NCI-H226 (cell line): ENCODE measurements at regions not wholly inside any gene's neighbourhood (a gene's known extent, or its start where the extent isn't known, plus 50 kb on each side); places are given as distances from the start of the nearest gene placed in this dataset.
"Not testable (repeated sequence)": the region's sequence is repeated elsewhere in the genome, so short reads cannot be mapped to it uniquely, and the experiment has no call there.

Experiments
- DNase-seq: peaks from one replicate; pipeline ENCODE4 v3.0.0-alpha.2; 2015

DNA sequence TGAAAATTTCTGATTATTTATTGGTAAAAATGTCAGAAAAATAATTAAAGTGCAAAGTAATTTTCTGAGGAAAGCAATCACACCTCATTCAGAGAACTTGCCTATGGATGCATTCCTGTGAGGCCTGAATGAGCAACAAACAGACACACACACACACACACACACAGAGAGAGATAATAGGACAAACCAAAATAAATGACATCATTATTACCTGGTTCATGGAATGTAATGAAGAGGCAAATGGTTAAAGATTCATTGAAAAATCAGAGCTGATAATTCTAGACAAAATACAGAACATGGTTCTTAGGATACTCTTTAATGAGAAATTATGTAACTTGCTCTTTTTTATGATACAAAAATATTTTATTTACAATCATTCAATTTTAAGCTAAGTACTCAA, 490.6 kb upstream of the POU3F2 start:
- no peak for DNase-seq

DNA sequence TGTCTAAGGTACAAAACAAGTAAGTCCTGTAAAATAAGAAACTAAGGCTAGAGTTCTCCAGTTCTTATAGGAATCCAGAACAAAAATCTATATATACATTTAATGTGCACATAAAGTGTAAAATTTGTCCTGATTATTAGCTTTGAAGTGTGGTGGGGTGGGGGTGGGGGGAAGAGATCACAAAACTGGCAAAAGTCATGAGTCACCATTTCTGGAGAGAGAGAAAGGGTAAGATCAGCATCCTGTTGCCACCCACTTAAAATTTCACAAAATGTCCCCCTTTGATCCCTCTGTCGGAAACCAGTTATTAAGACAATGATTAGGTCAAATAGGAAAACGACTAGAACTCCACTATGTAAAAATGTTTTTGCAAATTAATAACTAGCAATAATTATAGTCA, 482.0 kb upstream of the POU3F2 start:
- no peak for DNase-seq

DNA sequence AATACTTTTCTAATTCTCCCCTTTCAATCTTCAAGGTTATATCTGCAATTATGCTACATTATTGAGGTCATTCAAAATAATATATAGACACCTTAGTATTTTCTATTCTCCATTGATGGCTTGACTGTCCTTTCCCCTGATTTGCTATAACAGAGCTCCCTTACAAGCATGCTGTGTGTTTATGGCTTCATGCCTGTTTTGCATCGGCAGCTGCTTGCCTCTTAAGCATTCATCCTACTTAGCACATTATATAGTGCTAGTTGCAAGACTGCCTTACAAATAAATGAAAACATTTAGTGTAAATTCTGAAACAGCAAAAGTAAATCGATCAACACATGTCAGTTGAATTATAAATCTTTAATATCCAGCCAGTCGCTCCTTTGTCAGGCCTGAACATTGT, 476.2 kb upstream of the POU3F2 start:
- no peak for DNase-seq

DNA sequence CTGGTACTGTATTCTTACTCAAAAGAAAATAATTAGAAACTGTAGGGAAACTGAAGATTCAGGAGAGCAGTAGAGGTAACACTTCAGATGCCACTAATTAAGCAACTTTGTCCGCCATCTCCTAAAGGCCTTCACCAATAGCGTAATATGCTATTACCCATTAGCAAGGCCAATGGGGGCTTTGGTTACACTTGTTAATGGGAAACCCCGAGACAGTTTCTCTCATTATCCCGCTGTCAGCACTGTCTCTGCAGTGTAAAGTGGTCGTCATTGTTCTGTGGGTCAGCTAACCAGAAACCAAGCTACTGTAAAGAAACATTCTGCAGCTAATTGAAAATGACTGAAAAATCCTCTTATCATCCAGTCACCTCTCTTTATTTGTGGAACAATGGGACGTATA, 468.0 kb upstream of the POU3F2 start:
- DNase-seq, result no peak

- DNase-seq, result no peak
Observed at GRCh38 chr6:98380589-98380988, 453.8 kb upstream of the POU3F2 start.

DNA sequence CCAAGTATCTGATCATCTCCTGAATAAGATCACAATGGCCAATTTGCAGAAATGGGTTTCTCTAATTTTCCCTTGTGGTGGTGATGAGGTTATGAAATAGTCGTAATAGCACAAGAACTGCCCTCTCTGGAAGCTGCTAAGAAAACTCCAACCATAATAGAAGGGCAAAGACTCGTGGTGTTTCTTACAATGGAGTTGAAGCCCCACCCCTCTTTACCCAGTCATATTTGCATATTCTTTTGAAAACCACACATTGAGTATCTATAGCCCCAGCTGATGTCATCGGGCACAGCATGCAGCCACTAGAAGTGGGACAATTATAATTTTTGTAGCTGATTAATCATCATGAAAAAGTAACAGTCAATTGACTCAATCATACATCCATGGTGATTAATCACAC, 452.1 kb upstream of the POU3F2 start:
- DNase-seq, result no peak

- no peak for DNase-seq
Observed at GRCh38 chr6:98384334-98384733, 450.0 kb upstream of the POU3F2 start.

DNA sequence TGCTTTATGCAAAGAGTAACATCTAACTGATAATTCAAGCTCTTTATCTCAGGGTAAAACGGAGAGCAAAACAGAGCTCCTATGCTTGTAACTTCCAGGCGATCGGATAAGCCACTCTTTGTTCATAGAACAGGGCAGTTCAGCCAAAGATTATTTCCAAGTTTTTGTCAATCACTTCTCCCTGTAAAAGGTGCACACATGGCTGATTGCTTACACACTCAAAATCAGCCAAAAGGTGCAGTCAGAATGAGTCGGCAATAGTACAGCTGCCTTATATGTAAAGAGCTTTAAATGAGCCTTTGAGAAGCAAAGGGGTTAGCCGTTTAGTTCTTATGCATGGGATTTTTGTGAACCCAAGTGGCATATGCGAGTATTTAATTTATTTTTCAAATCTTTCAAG, 449.6 kb upstream of the POU3F2 start:
- no peak for DNase-seq

- no peak for DNase-seq
Observed at GRCh38 chr6:98395610-98396166, 438.7 kb upstream of the POU3F2 start.

- no peak for DNase-seq
Observed at GRCh38 chr6:98416027-98416426, 418.3 kb upstream of the POU3F2 start.

GRCh38 chr6:98416497-98417158, 417.7 kb upstream of the POU3F2 start:
- DNase-seq, result not testable (repeated sequence)

GRCh38 chr6:98433325-98434056, 400.9 kb upstream of the POU3F2 start:
- DNase-seq, result no peak

GRCh38 chr6:98443633-98444032, 390.7 kb upstream of the POU3F2 start:
- no peak for DNase-seq

DNA sequence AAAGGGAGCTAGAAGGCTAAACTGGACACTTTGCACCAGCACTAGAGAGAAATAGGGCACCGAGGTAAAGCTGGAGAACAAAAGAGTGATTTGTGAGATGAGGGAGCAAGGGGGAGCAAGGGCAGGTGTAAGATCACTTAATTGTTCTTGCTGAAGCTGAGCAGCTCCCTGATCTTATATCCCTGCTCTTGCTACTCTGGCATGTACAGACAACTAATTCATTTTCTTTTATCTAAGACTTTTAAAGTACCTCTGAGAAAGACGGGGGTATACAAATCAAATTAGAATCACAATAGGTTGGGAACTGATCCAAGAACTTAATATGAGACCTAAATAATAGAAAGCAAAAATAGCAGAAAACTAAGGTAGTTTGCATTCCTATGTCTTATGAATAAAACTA, 381.7 kb upstream of the POU3F2 start:
- DNase-seq, result no peak

DNA sequence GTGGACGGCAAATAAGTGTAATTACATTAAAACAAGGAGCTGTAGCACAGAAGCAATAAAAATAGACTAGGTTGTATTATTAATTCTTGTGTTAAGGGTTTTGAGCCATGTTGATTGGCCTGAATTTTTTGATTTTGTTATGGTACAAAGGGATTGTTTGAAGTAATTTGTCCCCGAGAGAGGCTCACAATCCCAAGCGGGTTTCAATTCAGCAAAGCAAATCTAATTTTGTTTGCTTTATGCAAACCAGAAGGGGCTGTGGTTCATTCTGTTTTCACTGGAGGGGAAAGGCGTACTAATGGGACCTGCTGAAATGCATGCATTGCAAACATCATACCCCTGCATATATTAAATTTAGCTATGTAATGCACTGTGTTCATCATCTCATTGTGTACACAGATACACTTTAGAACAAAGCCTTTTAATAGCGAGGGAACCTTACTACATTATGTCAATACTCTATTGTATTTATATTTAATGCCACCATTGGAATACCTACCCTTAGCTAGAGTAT, 379.5 kb upstream of the POU3F2 start:
- no peak for DNase-seq

GRCh38 chr6:98458708-98459107, 375.7 kb upstream of the POU3F2 start:
- no peak for DNase-seq

DNA sequence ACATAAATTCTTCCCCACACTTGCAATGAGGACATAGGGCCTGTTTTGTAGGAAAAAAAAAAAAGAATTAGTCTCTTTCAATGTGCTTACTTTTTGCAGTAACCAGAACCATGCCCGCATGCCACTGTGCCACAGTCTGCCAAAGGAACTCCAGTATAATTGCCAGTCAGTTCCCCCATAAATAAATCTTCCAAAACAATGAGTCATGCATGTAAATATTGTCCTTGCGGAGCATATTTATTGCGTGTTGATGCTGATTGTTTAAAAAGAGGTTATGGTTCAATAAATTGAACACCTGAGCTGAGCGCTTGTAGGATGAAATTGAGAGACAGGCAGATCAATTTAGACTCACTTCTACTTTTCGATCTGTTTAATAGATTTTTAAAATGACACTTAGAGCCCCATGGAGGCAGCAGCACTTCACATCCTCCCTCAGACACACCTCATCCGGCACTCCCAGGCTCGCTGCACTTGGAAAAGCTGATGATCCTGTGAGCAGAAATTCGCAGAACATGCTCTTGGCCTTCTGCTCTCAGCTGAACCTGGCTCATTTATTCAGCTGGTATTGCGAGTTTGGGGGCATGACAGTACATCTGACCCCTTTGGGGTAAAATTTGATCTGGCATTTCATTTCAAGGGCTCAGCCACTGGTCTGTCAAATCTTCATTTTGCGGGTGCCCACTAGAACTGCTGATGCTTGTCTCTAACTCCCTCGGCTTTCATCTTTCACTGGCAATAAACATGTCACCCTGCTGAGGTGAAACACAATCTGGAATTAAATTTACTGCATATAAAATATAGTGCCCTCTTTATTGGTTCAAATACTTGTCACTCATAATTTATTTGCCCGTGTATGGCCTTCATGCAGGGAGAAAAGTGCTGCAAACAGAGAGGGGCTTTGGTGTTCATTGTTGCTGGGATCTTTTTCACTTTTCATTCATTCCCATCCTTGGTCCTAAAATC, 371.1 kb upstream of the POU3F2 start:
- no peak for DNase-seq

GRCh38 chr6:98467091-98467490, 367.3 kb upstream of the POU3F2 start:
- DNase-seq, result no peak

DNA sequence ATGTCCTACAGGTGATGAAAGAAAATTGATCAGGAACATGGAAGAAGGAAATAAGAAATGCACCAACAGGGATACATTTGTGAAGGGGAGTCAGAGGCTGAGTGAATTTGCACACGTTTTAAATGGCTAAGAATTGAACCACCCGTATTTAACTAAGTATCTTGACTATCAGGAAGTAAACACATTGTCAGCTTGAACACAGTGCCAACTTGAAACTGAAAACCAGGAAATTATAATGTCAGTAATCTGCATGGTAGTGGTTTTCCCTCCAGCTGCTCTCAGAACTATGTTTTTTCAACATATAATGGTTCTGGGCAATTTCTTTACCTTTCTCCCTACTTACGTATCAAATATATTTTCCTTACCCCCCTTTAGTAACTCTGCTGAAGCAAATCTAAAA, 366.5 kb upstream of the POU3F2 start:
- DNase-seq, result no peak

DNA sequence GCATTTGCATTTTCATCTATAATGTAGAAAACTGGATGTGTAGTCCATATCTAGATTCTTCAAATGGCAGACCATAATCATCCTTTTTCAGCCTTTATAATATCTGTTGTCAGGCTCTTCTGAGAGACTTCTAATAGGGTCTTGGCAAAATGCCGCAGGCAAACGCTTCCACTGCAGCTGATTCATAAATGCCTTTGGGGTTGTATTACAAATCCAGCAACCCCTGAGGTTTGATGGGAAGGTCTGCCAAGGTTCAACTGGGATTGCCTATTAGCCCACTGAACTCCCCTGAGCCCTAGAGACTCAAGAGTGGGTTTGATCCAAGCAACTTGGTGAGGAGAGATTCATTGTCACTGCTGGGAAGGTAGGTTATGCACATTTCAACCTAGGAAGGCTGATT, 365.2 kb upstream of the POU3F2 start:
- no peak for DNase-seq

DNA sequence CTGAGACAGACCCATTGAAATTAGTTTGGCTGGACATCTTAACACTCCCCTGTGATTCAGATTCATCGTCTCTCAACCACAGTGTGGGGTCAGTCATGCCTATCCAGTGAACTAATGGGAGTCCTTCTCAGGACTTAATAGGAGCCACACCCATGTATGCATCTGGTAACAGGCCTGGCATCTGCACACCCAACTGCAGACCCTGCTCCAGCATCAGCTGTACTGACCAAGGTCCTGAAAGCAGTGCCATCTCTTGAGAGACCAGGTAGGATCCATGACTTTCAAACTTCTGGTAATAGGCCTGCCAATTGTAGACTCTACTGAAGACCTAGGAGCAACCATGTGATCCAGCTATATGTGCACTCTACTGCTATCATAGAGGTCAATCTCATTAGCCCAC, 363.6 kb upstream of the POU3F2 start:
- no peak for DNase-seq

DNA sequence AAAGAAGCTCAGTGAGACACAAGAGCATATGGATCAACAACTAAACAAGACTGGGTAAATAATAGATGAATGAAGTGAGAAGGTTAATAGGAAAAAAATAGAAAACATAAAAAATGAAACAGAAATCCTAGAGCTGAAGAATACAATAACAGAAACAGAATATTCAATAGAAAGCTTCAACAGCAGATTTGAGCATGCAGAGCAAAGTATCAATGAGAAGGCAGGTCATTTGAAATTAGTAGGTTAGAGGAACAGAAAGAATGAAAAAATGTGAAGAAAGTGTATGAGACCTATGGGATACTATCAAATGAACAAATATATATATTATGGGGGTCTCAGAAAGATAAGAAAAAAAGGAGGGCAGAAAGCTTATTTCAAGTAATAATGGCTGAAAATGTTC, 362.9 kb upstream of the POU3F2 start:
- no peak for DNase-seq

- no peak for DNase-seq
Observed at GRCh38 chr6:98477231-98477630, 357.1 kb upstream of the POU3F2 start.
